K562 (cell line): ENCODE measurements at regions not wholly inside any gene's neighbourhood (a gene's known extent, or its start where the extent isn't known, plus 50 kb on each side); places are given as distances from the start of the nearest gene placed in this dataset.

Experiments
- ATAC-seq: fragments of 200-7000 bp; cut with Tn5 transposase; 3 replicates; pipeline ENCODE4 v1.9.1; 2020; ENCODE audit warnings: moderate library complexity
- BruUV-seq: library from RNA; stranded (reverse); fragments of 400-500 nt; replicated peaks from 2 replicates; lab custom pipeline; 2021; lab: Mats Ljungman, UMichigan
- CTCF ChIA-PET: fragments of 300-600 bp; formaldehyde crosslinking; extraction: SDS; loops from one replicate; lab custom pipeline; 2021; ENCODE audit warnings: low intra/inter-chr PET ratio; lab: Yijun Ruan, JAX
- POLR2A ChIA-PET: fragments of 300-600, 350-650 bp; sonication (Branson Sonifier 250); formaldehyde crosslinking; extraction: SDS; loops from one replicate; lab custom pipeline; 2021; ENCODE audit warnings: antibody characterized with exemption, inconsistent platforms; lab: Yijun Ruan, JAX
- DNase-seq, 4 experiments: peaks; one replicate each; pipeline versions ENCODE4 v3.0.0 to v3.0.0-alpha.2; 2011 to 2018; ENCODE audit warnings: low spot score in 3 of 4, mixed read lengths in 3 of 4; ENCODE audit errors: extremely low read depth in 1 of 4
- FAIRE-seq: peaks from 2 replicates; lab custom pipeline; 2011; peaks lifted over from hg19 to GRCh38; lab: Jason Lieb, UNC
- H2AFZ ChIP-seq: 2 replicates; pipeline ENCODE4 v1.6.0; 2011; ENCODE audit warnings: low read depth, low read length, control low read depth, inconsistent platforms
- H3K27ac ChIP-seq: fragments of 200-600 bp; 3 replicates; pipeline ENCODE4 v1.8.0; 2011; ENCODE audit warnings: low read depth, mild to moderate bottlenecking, control low read depth, inconsistent platforms, low read length, moderate library complexity, mixed read lengths; ENCODE audit errors: extremely low read depth
- H3K27me3 ChIP-seq, 2 experiments: fragments of 300-600 bp in 1 of 2; 2 replicates in 1 of 2; 3 replicates in 1 of 2; pipeline versions ENCODE4 v1.6.0 to v1.8.0; 2011; ENCODE audit warnings: inconsistent platforms in 2 of 2, low read length in 2 of 2, mild to moderate bottlenecking in 1 of 2, mixed read lengths in 1 of 2, moderate library complexity in 1 of 2; ENCODE audit not compliant: control insufficient read depth in 2 of 2, insufficient read depth in 2 of 2
- H3K36me3 ChIP-seq: fragments of 300-600 bp; 3 replicates; pipeline ENCODE4 v1.8.0; 2011; ENCODE audit warnings: mild to moderate bottlenecking, low read length, inconsistent platforms; ENCODE audit not compliant: control insufficient read depth, insufficient read depth
- H3K4me1 ChIP-seq, 2 experiments: fragments of 200-600 bp in 1 of 2; replicated peaks in 1 of 2; 2 replicates in 1 of 2; 3 replicates in 1 of 2; pipeline versions ENCODE4 v1.5.1 to v1.8.0; 2011; ENCODE audit warnings: inconsistent platforms in 2 of 2, low read length in 2 of 2, mild to moderate bottlenecking in 1 of 2, mixed read lengths in 1 of 2, moderate library complexity in 1 of 2; ENCODE audit not compliant: control insufficient read depth in 2 of 2, insufficient read depth in 2 of 2
- H3K4me2 ChIP-seq: 2 replicates; pipeline ENCODE4 v1.6.1; 2011; ENCODE audit warnings: low read length, control low read depth, inconsistent platforms, mixed read lengths; ENCODE audit not compliant: insufficient read depth
- H3K4me3 ChIP-seq: fragments of 200-600 bp; sonication (generic), shearing (Covaris generic); 2 replicates; pipeline ENCODE4 v1.5.1; 2016; ENCODE audit warnings: control low read depth, inconsistent platforms
- H3K79me2 ChIP-seq: fragments of 200-600 bp; 3 replicates; pipeline ENCODE4 v1.8.0; 2011; ENCODE audit warnings: low read length, inconsistent platforms; ENCODE audit not compliant: control insufficient read depth, insufficient read depth
- H3K9ac ChIP-seq, 2 experiments: 2 replicates each; pipeline versions ENCODE4 v1.6.0 to v1.6.1; 2011; ENCODE audit warnings: low read depth in 2 of 2, low read length in 2 of 2, control low read depth in 1 of 2, inconsistent platforms in 1 of 2, mild to moderate bottlenecking in 1 of 2, mixed read lengths in 1 of 2; ENCODE audit not compliant: insufficient read depth in 1 of 2
- H3K9me1 ChIP-seq: one replicate; pipeline ENCODE4 v1.6.0; 2011; ENCODE audit warnings: inconsistent platforms, mild to moderate bottlenecking, low read length, moderate library complexity; ENCODE audit not compliant: control insufficient read depth, insufficient read depth
- H3K9me3 ChIP-seq: replicated peaks from 2 replicates; pipeline ENCODE4 v1.5.1; 2011; ENCODE audit warnings: low read depth, low read length, inconsistent platforms; ENCODE audit not compliant: control insufficient read depth, insufficient read depth
- H4K20me1 ChIP-seq: replicated peaks from 2 replicates; pipeline ENCODE4 v1.6.1; 2011; ENCODE audit warnings: low read length, inconsistent platforms, mixed read lengths; ENCODE audit not compliant: control insufficient read depth, insufficient read depth
- ARHGAP35 ChIP-seq: fragments of 450-650 bp; IDR thresholded peaks from 2 replicates; pipeline ENCODE4 v1.6.1; 2018; ENCODE audit not compliant: partially characterized antibody
- FOSL1 ChIP-seq: fragments of 200-800 bp; sonication (Bioruptor generic); conservative IDR thresholded peaks from 2 replicates; pipeline ENCODE4 v1.6.1; 2016; ENCODE audit warnings: missing genetic modification characterization, missing compliant biosample characterization
- GABPA ChIP-seq: fragments of 200-800 bp; sonication (Bioruptor generic); conservative IDR thresholded peaks from 2 replicates; pipeline ENCODE4 v1.6.1; 2016; ENCODE audit warnings: low read depth, missing genetic modification characterization, missing compliant biosample characterization
- MBD1 ChIP-seq: fragments of 250-450 bp; sonication (Bioruptor Pico); IDR thresholded peaks from 2 replicates; pipeline ENCODE4 v1.8.0; 2022; ENCODE audit warnings: inconsistent platforms
- RAD51 ChIP-seq: fragments of 450-650 bp; IDR thresholded peaks from 2 replicates; pipeline ENCODE4 v1.7.1; 2016; ENCODE audit warnings: low read depth, mild to moderate bottlenecking, borderline replicate concordance
- RFX5 ChIP-seq: IDR thresholded peaks from 2 replicates; pipeline ENCODE4 v1.6.1; 2011; ENCODE audit warnings: low read depth, mild to moderate bottlenecking, improper control_type of control experiment, low read length
- RNF2 ChIP-seq: sonication (generic); IDR thresholded peaks from 2 replicates; pipeline ENCODE4 v1.6.1; 2016
- SOX6 ChIP-seq: fragments of 450-650 bp; IDR thresholded peaks from 2 replicates; pipeline ENCODE4 v1.6.1; 2014; ENCODE audit warnings: mild to moderate bottlenecking
- ZBTB43 ChIP-seq: sonication (generic); formaldehyde crosslinking; IDR thresholded peaks from 2 replicates; pipeline ENCODE4 v1.8.0; 2023; ENCODE audit warnings: mild to moderate bottlenecking, missing genetic modification reagents
- ZFP1 ChIP-seq: fragments of 450-650 bp; formaldehyde crosslinking; IDR thresholded peaks from 2 replicates; pipeline ENCODE4 v1.4.0; 2020; ENCODE audit warnings: mild to moderate bottlenecking, mixed read lengths
- ZKSCAN3 ChIP-seq: fragments of 250-450 bp; sonication (Bioruptor Pico); IDR thresholded peaks from 2 replicates; pipeline ENCODE4 v1.4.0; 2020
- ZNF23 ChIP-seq: fragments of 250-450 bp; sonication (Bioruptor Pico); IDR thresholded peaks from 2 replicates; pipeline ENCODE4 v1.4.0; 2020; ENCODE audit warnings: mild to moderate bottlenecking
- ZNF232 ChIP-seq: sonication (generic); formaldehyde crosslinking; IDR thresholded peaks from 2 replicates; pipeline ENCODE4 v1.8.0; 2022; ENCODE audit warnings: mild to moderate bottlenecking, missing genetic modification reagents
- in situ Hi-C: fragments of 300-500 bp; cut with MboI; formaldehyde crosslinking; loops from 4 replicates; pipeline ENCODE4 v1.15.0; 2018; ENCODE audit warnings: inconsistent platforms, mixed read lengths
- intact Hi-C: fragments of 100-400 bp; cut with micrococcal nuclease; formaldehyde crosslinking; loops from 2 replicates; pipeline ENCODE4 v1.14.2; 2022

GRCh38 chr2:223166215-223166493 lies 114.2 kb downstream of the KCNE4 start:
- H3K9me3 ChIP-seq: no peaks in the 10 kb centered on the region
- no peak overlapping the region for H3K9ac ChIP-seq
- no peaks in the 10 kb centered on the region for H3K9me1 ChIP-seq
- BruUV-seq: no TSS peak
- in situ Hi-C loops: no loop called here
- no peaks in the 10 kb centered on the region for H3K27me3 ChIP-seq
- H2AFZ ChIP-seq: no peak overlapping the region
- TF ChIP-seq RFX5 (no peak), GABPA (tag) (no peak), ARHGAP35 (no peak), RAD51 (no peak), ZNF232 (CRISPR knock-in tag) (no peak), ZNF23 (CRISPR knock-in tag) (no peak), SOX6 (no peak), MBD1 (no peak), ZKSCAN3 (CRISPR knock-in tag) (no peak), ZBTB43 (CRISPR knock-in tag) (no peak), FOSL1 (tag) (no peak), ZFP1 (CRISPR knock-in tag) (no peak), RNF2 (no peak)
- TF ChIP-seq, all 486 proteins: peak for 0
- FAIRE-seq (no peak), DNase-seq (no peak), ATAC-seq (no peak)
- Histone ChIP-seq H4K20me1 (no peaks in the 10 kb centered on the region), H3K36me3 (no peaks in the 10 kb centered on the region), H3K4me2 (no peak overlapping the region), H3K4me3 (no peak overlapping the region), H3K27ac (no peak overlapping the region), H3K79me2 (no peaks in the 10 kb centered on the region), H3K4me1 (no peaks in the 10 kb centered on the region)
- CTCF ChIA-PET: no interaction called here
- POLR2A ChIA-PET: no interaction called here
- intact Hi-C loops: no loop called here
